ENCODE measurements at regions not wholly inside any gene's neighbourhood (a gene's known extent, or its start where the extent isn't known, plus 50 kb on each side); places are given as distances from the start of the nearest gene placed in this dataset.

GRCh38 chr15:29344474-29344873 lies 74.9 kb upstream of the NSMCE3 start:
- TF ChIP-seq CTCF (IDR thresholded peaks at IDR 0.05): no peak
- Histone ChIP-seq H3K4me3 (ENCODE audit: low read depth in 1 of 2, low read length in 1 of 2) (no peak overlapping the region), H3K36me3 (no peaks in the 10 kb centered on the region), H3K4me1 (ENCODE audit: control insufficient read depth in 1 of 2, insufficient read depth in 1 of 2, low read depth in 1 of 2, low read length in 1 of 2) (no peaks in the 10 kb centered on the region), H3K27ac (no peak overlapping the region), H3K9me3 (no peaks in the 10 kb centered on the region), H3K27me3 (no peaks in the 10 kb centered on the region)

GRCh38 chr15:29343229-29343628 lies 73.6 kb upstream of the NSMCE3 start:
- Histone ChIP-seq H3K9me3 (no peaks in the 10 kb centered on the region), H3K27me3 (no peaks in the 10 kb centered on the region), H3K36me3 (no peaks in the 10 kb centered on the region), H3K4me3 (ENCODE audit: low read depth in 1 of 2, low read length in 1 of 2) (no peak overlapping the region), H3K4me1 (ENCODE audit: control insufficient read depth in 1 of 2, insufficient read depth in 1 of 2, low read depth in 1 of 2, low read length in 1 of 2) (no peaks in the 10 kb centered on the region), H3K27ac (no peak overlapping the region)
- TF ChIP-seq CTCF (IDR thresholded peaks at IDR 0.05): no peak

DNA sequence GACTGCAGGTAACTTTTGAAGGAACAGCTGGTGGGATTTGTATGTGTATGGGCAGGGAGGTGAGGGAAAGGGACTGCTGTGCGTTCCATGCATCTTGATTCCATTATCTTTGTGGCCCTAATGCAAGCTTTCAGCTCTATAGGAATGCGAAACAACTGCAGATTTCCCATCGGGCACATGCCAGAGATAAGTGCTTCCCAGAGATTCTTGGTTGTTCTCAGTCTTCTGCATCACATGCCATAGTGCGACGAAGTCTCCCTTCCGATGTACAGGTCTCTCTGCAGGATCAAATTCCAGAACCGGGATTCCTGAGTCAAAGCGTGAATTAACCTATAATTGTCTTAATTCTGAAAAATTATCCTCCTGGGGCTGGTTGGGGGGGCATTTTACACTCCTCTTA lies 72.6 kb upstream of the NSMCE3 start:
- Histone ChIP-seq H3K36me3 (no peaks in the 10 kb centered on the region), H3K4me3 (ENCODE audit: low read depth in 1 of 2, low read length in 1 of 2) (no peak overlapping the region)
- TF ChIP-seq CTCF (IDR thresholded peaks at IDR 0.05): no peak

DNA sequence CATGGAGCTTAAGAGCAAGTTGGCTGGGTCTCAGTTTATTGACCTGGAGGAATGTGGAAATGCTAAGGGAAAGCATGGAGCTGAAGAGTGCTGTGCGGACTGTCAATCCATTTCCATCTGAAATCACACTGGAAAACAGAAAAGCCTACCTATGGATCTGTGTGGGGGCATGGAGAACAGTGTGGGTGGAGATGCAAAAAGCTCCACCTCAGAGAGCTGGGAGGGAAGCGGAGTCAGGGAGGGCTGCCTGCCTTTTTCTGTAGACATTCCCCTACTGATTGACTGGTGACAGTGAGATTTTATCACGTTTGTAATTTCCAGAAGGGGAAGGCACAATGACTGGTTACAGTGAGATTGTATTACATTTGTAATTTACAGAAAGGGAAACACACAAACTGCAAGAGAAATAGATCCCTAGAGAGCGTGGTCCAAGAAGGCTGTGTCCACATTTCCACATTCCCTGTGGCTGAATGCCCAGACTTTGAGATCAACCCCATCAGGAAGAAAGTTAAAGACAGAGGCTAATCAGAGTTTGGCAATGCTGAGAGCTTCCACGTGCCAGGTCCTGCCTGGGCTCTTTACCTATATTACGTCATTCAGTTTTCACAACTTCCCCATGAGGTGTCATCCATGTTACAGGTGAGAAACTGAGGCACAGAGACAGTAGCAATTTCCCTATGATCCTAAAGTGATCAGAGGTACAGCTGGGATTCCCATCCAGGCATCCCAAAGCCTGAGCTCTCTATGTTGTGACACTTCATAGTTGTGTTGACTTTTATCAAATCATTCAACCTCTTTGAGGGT lies 67.7 kb upstream of the NSMCE3 start:
- no peaks in the 10 kb centered on the region for H3K4me1 ChIP-seq (ENCODE audit: control insufficient read depth in 1 of 2, insufficient read depth in 1 of 2, low read depth in 1 of 2, low read length in 1 of 2)
- no peaks in the 10 kb centered on the region for H3K27me3 ChIP-seq
- H3K4me3 ChIP-seq (ENCODE audit: low read depth in 1 of 2, low read length in 1 of 2): no peak overlapping the region
- no peak for TF ChIP-seq CTCF (IDR thresholded peaks at IDR 0.05)
- H3K9me3 ChIP-seq: no peaks in the 10 kb centered on the region
- H3K27ac ChIP-seq: no peak overlapping the region
- no peaks in the 10 kb centered on the region for H3K36me3 ChIP-seq

More for the DNA sequence above, 72.6 kb upstream of the NSMCE3 start:
- Histone ChIP-seq H3K27ac (no peak overlapping the region), H3K4me1 (ENCODE audit: control insufficient read depth in 1 of 2, insufficient read depth in 1 of 2, low read depth in 1 of 2, low read length in 1 of 2) (no peaks in the 10 kb centered on the region), H3K9me3 (no peaks in the 10 kb centered on the region), H3K27me3 (no peaks in the 10 kb centered on the region)

GRCh38 chr15:29334544-29334943 lies 64.9 kb upstream of the NSMCE3 start:
- H3K36me3 ChIP-seq: no peaks in the 10 kb centered on the region
- TF ChIP-seq CTCF (IDR thresholded peaks at IDR 0.05): no peak
- no peak overlapping the region for H3K4me3 ChIP-seq (ENCODE audit: low read depth in 1 of 2, low read length in 1 of 2)
- no peak overlapping the region for H3K27ac ChIP-seq
- H3K9me3 ChIP-seq: no peaks in the 10 kb centered on the region
- no peaks in the 10 kb centered on the region for H3K27me3 ChIP-seq
- no peaks in the 10 kb centered on the region for H3K4me1 ChIP-seq (ENCODE audit: control insufficient read depth in 1 of 2, insufficient read depth in 1 of 2, low read depth in 1 of 2, low read length in 1 of 2)

All from neutrophil (primary cell).